Duodenal mucosa (tissue), 2 donors: ENCODE measurements at regions not wholly inside any gene's neighbourhood (a gene's known extent, or its start where the extent isn't known, plus 50 kb on each side); places are given as distances from the start of the nearest gene placed in this dataset.

Source experiments
- H3K27ac ChIP-seq: one replicate; pipeline ENCODE4 v1.7.0; 2013; ENCODE audit warnings: low read depth, low read length
- H3K27me3 ChIP-seq, 2 donors: one replicate each; pipeline ENCODE4 v1.7.0; 2013; ENCODE audit warnings: low read length in 2 of 2, control low read depth in 1 of 2; ENCODE audit not compliant: insufficient read depth in 2 of 2, control insufficient read depth in 1 of 2
- H3K36me3 ChIP-seq, 2 donors: one replicate each; pipeline ENCODE4 v1.7.0; 2013; ENCODE audit warnings: low read length in 2 of 2, control low read depth in 1 of 2; ENCODE audit not compliant: insufficient read depth in 2 of 2, control insufficient read depth in 1 of 2
- H3K4me1 ChIP-seq, 2 donors: one replicate each; pipeline ENCODE4 v1.7.0; 2013; ENCODE audit warnings: low read length in 2 of 2, control low read depth in 1 of 2; ENCODE audit not compliant: insufficient read depth in 2 of 2, control insufficient read depth in 1 of 2
- H3K4me3 ChIP-seq, 2 donors: one replicate each; pipeline ENCODE4 v1.7.0; 2013; ENCODE audit warnings: low read length in 2 of 2, low read depth in 1 of 2
- H3K9ac ChIP-seq, 2 donors: one replicate each; pipeline ENCODE4 v1.7.0; 2013; ENCODE audit warnings: low read length in 2 of 2, low read depth in 1 of 2
- H3K9me3 ChIP-seq, 2 donors: one replicate each; pipeline ENCODE4 v1.7.0; 2013; ENCODE audit warnings: low read length in 2 of 2, control low read depth in 1 of 2; ENCODE audit not compliant: control insufficient read depth in 1 of 2

GRCh38 chr6:33874136-33874760, 70.4 kb upstream of the MLN start:
- no peak overlapping the region for H3K4me3 ChIP-seq
- no peaks in the 10 kb centered on the region for H3K9me3 ChIP-seq
- peaks cover 7 to 9% of the 10 kb centered on the region in 2 donors for H3K4me1 ChIP-seq
- peaks cover 0 to 3% of the 10 kb centered on the region in 2 donors for H3K27me3 ChIP-seq
- H3K9ac ChIP-seq: no peak overlapping the region
- no peak overlapping the region for H3K27ac ChIP-seq
- H3K36me3 ChIP-seq: no peaks in the 10 kb centered on the region

GRCh38 chr6:33872761-33873160, 69.0 kb upstream of the MLN start:
- no peak overlapping the region for H3K4me3 ChIP-seq
- no peaks in the 10 kb centered on the region for H3K36me3 ChIP-seq
- H3K27me3 ChIP-seq: peaks cover 0 to 3% of the 10 kb centered on the region in 2 donors
- H3K27ac ChIP-seq: no peak overlapping the region
- H3K9ac ChIP-seq: no peak overlapping the region
- H3K9me3 ChIP-seq: no peaks in the 10 kb centered on the region
- no peaks in the 10 kb centered on the region for H3K4me1 ChIP-seq

- Histone ChIP-seq H3K4me1 (no peaks in the 10 kb centered on the region), H3K27ac (no peak overlapping the region), H3K4me3 (no peak overlapping the region), H3K9ac (no peak overlapping the region), H3K9me3 (no peaks in the 10 kb centered on the region), H3K36me3 (no peaks in the 10 kb centered on the region), H3K27me3 (no peaks in the 10 kb centered on the region)
These were observed 66.1 kb upstream of the MLN start for GRCh38 chr6:33869826-33870423.

- H3K9me3 ChIP-seq: no peaks in the 10 kb centered on the region
- no peak overlapping the region for H3K27ac ChIP-seq
- H3K27me3 ChIP-seq: no peaks in the 10 kb centered on the region
- H3K36me3 ChIP-seq: no peaks in the 10 kb centered on the region
- H3K9ac ChIP-seq: no peak overlapping the region
- no peaks in the 10 kb centered on the region for H3K4me1 ChIP-seq
- H3K4me3 ChIP-seq: no peak overlapping the region
These were observed 65.3 kb upstream of the MLN start for GRCh38 chr6:33869121-33869520.

- Histone ChIP-seq H3K27me3 (no peaks in the 10 kb centered on the region), H3K9me3 (no peaks in the 10 kb centered on the region), H3K27ac (no peak overlapping the region), H3K4me1 (no peaks in the 10 kb centered on the region), H3K9ac (no peak overlapping the region), H3K4me3 (no peak overlapping the region), H3K36me3 (no peaks in the 10 kb centered on the region)
These were observed 64.3 kb upstream of the MLN start for GRCh38 chr6:33868141-33868540.

GRCh38 chr6:33865478-33866077, 61.8 kb upstream of the MLN start:
- no peak overlapping the region for H3K27ac ChIP-seq
- no peaks in the 10 kb centered on the region for H3K36me3 ChIP-seq
- H3K9me3 ChIP-seq: no peaks in the 10 kb centered on the region
- H3K9ac ChIP-seq: no peak overlapping the region
- peaks cover 0 to 7% of the 10 kb centered on the region in 2 donors for H3K4me1 ChIP-seq
- peaks cover 0 to 5% of the 10 kb centered on the region in 2 donors for H3K27me3 ChIP-seq
- H3K4me3 ChIP-seq: no peak overlapping the region

- Histone ChIP-seq H3K9ac (no peak overlapping the region), H3K4me3 (no peak overlapping the region), H3K36me3 (no peaks in the 10 kb centered on the region), H3K27me3 (peaks cover 0 to 5% of the 10 kb centered on the region in 2 donors), H3K27ac (no peak overlapping the region), H3K4me1 (peaks cover 0 to 7% of the 10 kb centered on the region in 2 donors), H3K9me3 (no peaks in the 10 kb centered on the region)
These were observed 60.1 kb upstream of the MLN start for GRCh38 chr6:33863723-33864440.

- H3K9me3 ChIP-seq: no peaks in the 10 kb centered on the region
- peaks cover 0 to 5% of the 10 kb centered on the region in 2 donors for H3K27me3 ChIP-seq
- no peak overlapping the region for H3K9ac ChIP-seq
- no peak overlapping the region for H3K27ac ChIP-seq
- no peaks in the 10 kb centered on the region for H3K36me3 ChIP-seq
- H3K4me1 ChIP-seq: peaks cover 0 to 7% of the 10 kb centered on the region in 2 donors
- H3K4me3 ChIP-seq: no peak overlapping the region
These were observed 59.3 kb upstream of the MLN start for GRCh38 chr6:33863084-33863483.

GRCh38 chr6:33862536-33862935, 58.7 kb upstream of the MLN start:
- no peak overlapping the region for H3K27ac ChIP-seq
- peaks cover 0 to 7% of the 10 kb centered on the region in 2 donors for H3K4me1 ChIP-seq
- no peak overlapping the region for H3K4me3 ChIP-seq
- no peak overlapping the region for H3K9ac ChIP-seq
- H3K27me3 ChIP-seq: peaks cover 0 to 5% of the 10 kb centered on the region in 2 donors
- no peaks in the 10 kb centered on the region for H3K9me3 ChIP-seq
- no peaks in the 10 kb centered on the region for H3K36me3 ChIP-seq

GRCh38 chr6:33861722-33862121, 57.9 kb upstream of the MLN start:
- Histone ChIP-seq H3K36me3 (no peaks in the 10 kb centered on the region), H3K9me3 (no peaks in the 10 kb centered on the region), H3K4me1 (peaks cover 0 to 7% of the 10 kb centered on the region in 2 donors), H3K27ac (no peak overlapping the region), H3K4me3 (no peak overlapping the region), H3K27me3 (peaks cover 0 to 5% of the 10 kb centered on the region in 2 donors), H3K9ac (no peak overlapping the region)
